DND-41 (cell line): ENCODE measurements at regions not wholly inside any gene's neighbourhood (a gene's known extent, or its start where the extent isn't known, plus 50 kb on each side); places are given as distances from the start of the nearest gene placed in this dataset.

Experiments used
- ATAC-seq: fragments of 200-7000 bp; cut with Tn5 transposase; 3 replicates; pipeline ENCODE4 v1.9.1; 2021; ENCODE audit warnings: low read depth; ENCODE audit not compliant: insufficient read depth
- DNase-seq: peaks from one replicate; pipeline ENCODE4 v3.0.0-alpha.2; 2020
- H2AFZ ChIP-seq: 2 replicates; pipeline ENCODE4 v1.6.0; 2012; ENCODE audit warnings: low read depth, low read length
- H3K27ac ChIP-seq: 2 replicates; pipeline ENCODE4 v1.5.1; 2012; ENCODE audit warnings: low read length, inconsistent platforms
- H3K27me3 ChIP-seq: fragments of 200-600 bp; sonication (generic); 2 replicates; pipeline ENCODE4 v1.6.0; 2012; ENCODE audit warnings: low read length, mild to moderate bottlenecking, inconsistent platforms; ENCODE audit not compliant: insufficient read depth, poor library complexity
- H3K36me3 ChIP-seq: 2 replicates; pipeline ENCODE4 v1.5.1; 2012; ENCODE audit warnings: low read length, inconsistent platforms; ENCODE audit not compliant: insufficient read depth
- H3K4me1 ChIP-seq: 2 replicates; pipeline ENCODE4 v1.5.1; 2012; ENCODE audit warnings: mild to moderate bottlenecking, low read length; ENCODE audit not compliant: insufficient read depth
- H3K4me2 ChIP-seq: 2 replicates; pipeline ENCODE4 v1.6.0; 2012; ENCODE audit warnings: mild to moderate bottlenecking, moderate library complexity, low read length, inconsistent platforms; ENCODE audit not compliant: insufficient read depth
- H3K4me3 ChIP-seq, 2 experiments: fragments of 200-600 bp in 1 of 2; shearing (Covaris generic) in 1 of 2; 2 replicates each; pipeline ENCODE4 v1.5.1; 2012 to 2016; ENCODE audit warnings: inconsistent platforms in 2 of 2, low read length in 2 of 2, mild to moderate bottlenecking in 2 of 2, low read depth in 1 of 2, moderate library complexity in 1 of 2
- H3K79me2 ChIP-seq: 2 replicates; pipeline ENCODE4 v1.6.0; 2012; ENCODE audit warnings: low read length, inconsistent platforms; ENCODE audit not compliant: insufficient read depth
- H3K9ac ChIP-seq: 2 replicates; pipeline ENCODE4 v1.6.0; 2012; ENCODE audit warnings: low read depth, mild to moderate bottlenecking, inconsistent platforms, low read length, moderate library complexity
- H3K9me3 ChIP-seq: 2 replicates; pipeline ENCODE4 v1.5.1; 2012; ENCODE audit warnings: low read length, moderate library complexity, mild to moderate bottlenecking, inconsistent platforms; ENCODE audit not compliant: insufficient read depth, severe bottlenecking
- H4K20me1 ChIP-seq: 2 replicates; pipeline ENCODE4 v1.6.0; 2012; ENCODE audit warnings: low read length; ENCODE audit not compliant: insufficient read depth
- CTCF ChIP-seq: IDR thresholded peaks from 2 replicates; pipeline ENCODE4 v1.5.1; 2012; ENCODE audit warnings: borderline replicate concordance, low read length, moderate library complexity, mild to moderate bottlenecking; ENCODE audit not compliant: poor library complexity, severe bottlenecking; ENCODE audit errors: extremely low read depth
- EZH2 ChIP-seq: IDR thresholded peaks from 3 replicates; pipeline ENCODE4 v1.6.1; 2012; ENCODE audit warnings: borderline replicate concordance, low read depth, mild to moderate bottlenecking, moderate library complexity, low read length, inconsistent platforms; ENCODE audit not compliant: severe bottlenecking

GRCh38 chr4:119939071-119939995, 127.3 kb downstream of the MAD2L1 start:
- Histone ChIP-seq H3K27me3 (no peaks in the 10 kb centered on the region), H3K9me3 (no peaks in the 10 kb centered on the region), H3K9ac (no peak overlapping the region), H2AFZ (no peak overlapping the region), H4K20me1 (no peaks in the 10 kb centered on the region), H3K36me3 (no peaks in the 10 kb centered on the region), H3K4me2 (no peak overlapping the region), H3K4me3 (no peak overlapping the region), H3K27ac (no peak overlapping the region), H3K79me2 (no peaks in the 10 kb centered on the region), H3K4me1 (no peaks in the 10 kb centered on the region)
- ATAC-seq (no peak), DNase-seq (no peak)
- TF ChIP-seq CTCF (no peak), EZH2 (no peak)

- no peak for DNase-seq
- H3K9ac ChIP-seq = no peak overlapping the region
- no peaks in the 10 kb centered on the region for H3K27me3 ChIP-seq
- H3K79me2 ChIP-seq = no peaks in the 10 kb centered on the region
- ATAC-seq = no peak
- H3K9me3 ChIP-seq = no peaks in the 10 kb centered on the region
- no peaks in the 10 kb centered on the region for H4K20me1 ChIP-seq
- no peak overlapping the region for H3K4me2 ChIP-seq
- H3K36me3 ChIP-seq = no peaks in the 10 kb centered on the region
- no peak overlapping the region for H3K27ac ChIP-seq
- TF ChIP-seq EZH2 = no peak
- no peak for TF ChIP-seq CTCF
- no peak overlapping the region for H3K4me3 ChIP-seq
- H2AFZ ChIP-seq = no peak overlapping the region
- no peaks in the 10 kb centered on the region for H3K4me1 ChIP-seq
These were observed 128.9 kb downstream of the MAD2L1 start for GRCh38 chr4:119937746-119938145.

GRCh38 chr4:119933606-119934005, 133.0 kb downstream of the MAD2L1 start:
- TF ChIP-seq EZH2 = no peak
- TF ChIP-seq CTCF = no peak
- ATAC-seq = no peak
- no peaks in the 10 kb centered on the region for H3K36me3 ChIP-seq
- no peak overlapping the region for H3K9ac ChIP-seq
- H3K4me3 ChIP-seq = no peak overlapping the region
- no peaks in the 10 kb centered on the region for H3K4me1 ChIP-seq
- no peaks in the 10 kb centered on the region for H3K79me2 ChIP-seq
- no peak for DNase-seq
- no peaks in the 10 kb centered on the region for H3K27me3 ChIP-seq
- H3K27ac ChIP-seq = no peak overlapping the region
- H4K20me1 ChIP-seq = no peaks in the 10 kb centered on the region
- no peak overlapping the region for H2AFZ ChIP-seq
- no peak overlapping the region for H3K4me2 ChIP-seq
- H3K9me3 ChIP-seq = no peaks in the 10 kb centered on the region
